ENCODE measurements at regions not wholly inside any gene's neighbourhood (a gene's known extent, or its start where the extent isn't known, plus 50 kb on each side); places are given as distances from the start of the nearest gene placed in this dataset.

DNA sequence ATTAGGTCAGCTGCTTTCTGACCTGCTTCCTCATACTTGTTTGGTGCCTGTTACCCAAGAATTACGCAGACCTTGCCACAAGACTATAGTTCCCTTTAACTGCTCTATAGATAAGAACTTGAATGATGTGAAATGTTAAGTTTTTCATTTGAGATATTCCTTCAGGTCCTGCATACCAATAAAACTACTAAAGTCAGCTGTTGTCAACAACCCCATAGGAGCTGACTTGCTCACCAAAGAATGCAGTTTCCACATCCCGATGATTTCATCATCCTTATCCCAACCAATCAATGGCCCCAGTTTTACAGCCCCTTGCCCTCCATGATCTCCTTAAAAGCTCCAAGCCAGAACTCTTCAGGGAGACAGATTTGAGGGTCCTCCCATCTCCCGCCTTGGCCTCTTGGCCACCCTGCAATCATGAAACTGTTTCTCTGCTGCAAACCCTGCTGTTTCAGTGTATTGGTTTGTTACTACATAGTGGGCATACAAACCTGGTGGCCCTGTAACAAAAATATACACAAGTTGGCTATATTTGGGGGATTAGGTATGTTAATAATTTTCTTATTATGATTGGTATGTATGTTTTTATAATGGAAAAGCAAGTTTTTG, 396.3 kb upstream of the CHST9 start:
- no peak overlapping the region for H3K27ac Mint-ChIP-seq
- no peak for ATAC-seq
- no peaks in the 10 kb centered on the region for H3K36me3 Mint-ChIP-seq
- H3K4me1 Mint-ChIP-seq: no peaks in the 10 kb centered on the region
- H3K27me3 Mint-ChIP-seq: no peaks in the 10 kb centered on the region
- no peak overlapping the region for H3K4me3 Mint-ChIP-seq
- H3K9me3 Mint-ChIP-seq: peaks cover 3% of the 10 kb centered on the region

DNA sequence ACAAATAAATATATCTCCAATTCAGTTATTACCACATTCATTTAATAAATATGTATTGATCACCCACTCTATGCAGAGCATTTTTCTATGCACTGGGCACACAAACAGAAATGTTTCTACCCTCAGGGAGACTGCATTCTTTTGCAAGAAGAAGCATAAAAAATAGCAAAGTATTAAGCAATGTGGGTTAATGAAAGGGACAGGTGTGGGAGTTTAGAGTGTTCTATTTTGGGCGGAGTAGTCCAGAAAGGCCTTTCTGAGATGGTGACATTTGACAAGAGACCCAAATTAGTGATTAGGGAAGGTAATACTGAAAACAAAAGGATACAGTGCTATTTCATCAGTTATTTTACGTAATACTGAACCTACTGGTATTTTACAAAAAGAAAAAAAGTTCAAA, 394.3 kb upstream of the CHST9 start:
- no peaks in the 10 kb centered on the region for H3K27me3 Mint-ChIP-seq
- ATAC-seq: no peak
- H3K4me1 Mint-ChIP-seq: no peaks in the 10 kb centered on the region
- no peak overlapping the region for H3K4me3 Mint-ChIP-seq
- peaks cover 3% of the 10 kb centered on the region for H3K9me3 Mint-ChIP-seq
- no peak overlapping the region for H3K27ac Mint-ChIP-seq
- H3K36me3 Mint-ChIP-seq: no peaks in the 10 kb centered on the region

DNA sequence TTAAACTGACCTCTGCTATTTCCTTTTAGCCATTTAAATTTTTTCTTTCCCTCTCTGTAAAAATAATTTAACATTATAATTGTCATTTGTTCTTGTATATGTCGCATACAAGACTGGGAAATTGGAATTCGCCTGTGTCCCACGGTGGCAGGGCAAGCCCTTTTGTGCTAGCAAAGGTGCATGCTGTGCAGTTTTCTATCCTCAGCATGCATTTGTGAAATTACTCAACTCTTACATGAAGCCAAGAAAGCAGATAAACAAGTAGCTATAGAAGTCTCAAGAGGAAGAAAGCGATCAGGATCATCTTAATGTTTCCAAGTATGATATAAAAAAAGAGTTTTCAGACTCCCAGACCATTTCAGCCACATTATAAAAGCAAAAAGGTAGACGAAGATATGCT, 392.6 kb upstream of the CHST9 start:
- H3K36me3 Mint-ChIP-seq: no peaks in the 10 kb centered on the region

DNA sequence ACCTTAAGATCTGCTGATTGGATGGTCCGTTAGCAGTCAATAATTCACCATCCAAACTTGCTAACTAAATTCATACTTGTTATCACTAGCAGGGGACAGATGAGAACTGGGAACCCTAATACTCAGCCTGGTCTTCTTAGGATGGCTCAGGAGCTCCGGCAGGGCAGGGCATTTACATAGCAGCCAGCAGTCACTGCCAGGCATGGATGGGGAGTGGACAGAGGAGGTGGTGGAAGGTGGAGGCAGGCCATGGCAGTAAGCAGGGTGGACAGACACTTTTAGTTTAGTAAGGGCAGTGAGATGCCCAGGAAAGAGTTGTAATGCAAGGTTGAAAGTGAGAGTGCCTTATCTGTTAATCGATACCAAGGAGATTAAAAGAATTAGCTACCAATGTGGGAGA, 392.2 kb upstream of the CHST9 start:
- no peaks in the 10 kb centered on the region for H3K27me3 Mint-ChIP-seq
- no peak for ATAC-seq
- no peak overlapping the region for H3K4me3 Mint-ChIP-seq
- H3K9me3 Mint-ChIP-seq: peaks cover 3% of the 10 kb centered on the region
- no peaks in the 10 kb centered on the region for H3K4me1 Mint-ChIP-seq
- H3K27ac Mint-ChIP-seq: no peak overlapping the region
- no peaks in the 10 kb centered on the region for H3K36me3 Mint-ChIP-seq

More for the DNA sequence above, 392.6 kb upstream of the CHST9 start:
- Mint-ChIP-seq H3K27ac (no peak overlapping the region), H3K27me3 (no peaks in the 10 kb centered on the region), H3K9me3 (peaks cover 3% of the 10 kb centered on the region), H3K4me1 (no peaks in the 10 kb centered on the region), H3K4me3 (no peak overlapping the region)
- ATAC-seq: no peak

DNA sequence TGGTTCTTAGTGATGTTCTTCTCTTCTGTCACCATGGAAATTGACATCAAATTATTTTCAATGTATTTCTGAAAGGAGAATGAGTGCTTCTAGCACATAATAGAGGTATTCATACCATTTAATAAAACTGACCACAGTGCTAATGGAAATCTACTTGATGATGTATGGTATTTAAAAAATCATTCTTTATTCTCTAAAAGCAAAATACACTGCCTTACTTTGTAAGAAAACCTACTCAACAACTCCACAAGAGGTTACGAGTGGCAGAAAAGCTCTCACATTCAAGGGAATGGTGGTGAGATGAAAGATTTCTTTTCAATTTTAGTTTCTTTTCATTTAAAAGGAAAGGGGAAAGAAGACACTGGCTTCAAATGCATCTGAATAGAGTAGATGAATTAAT, 382.3 kb upstream of the CHST9 start:
- Mint-ChIP-seq H3K27ac (no peak overlapping the region), H3K4me3 (no peak overlapping the region), H3K9me3 (peaks cover 13% of the 10 kb centered on the region), H3K36me3 (no peaks in the 10 kb centered on the region), H3K27me3 (no peaks in the 10 kb centered on the region), H3K4me1 (no peaks in the 10 kb centered on the region)
- no peak for ATAC-seq

DNA sequence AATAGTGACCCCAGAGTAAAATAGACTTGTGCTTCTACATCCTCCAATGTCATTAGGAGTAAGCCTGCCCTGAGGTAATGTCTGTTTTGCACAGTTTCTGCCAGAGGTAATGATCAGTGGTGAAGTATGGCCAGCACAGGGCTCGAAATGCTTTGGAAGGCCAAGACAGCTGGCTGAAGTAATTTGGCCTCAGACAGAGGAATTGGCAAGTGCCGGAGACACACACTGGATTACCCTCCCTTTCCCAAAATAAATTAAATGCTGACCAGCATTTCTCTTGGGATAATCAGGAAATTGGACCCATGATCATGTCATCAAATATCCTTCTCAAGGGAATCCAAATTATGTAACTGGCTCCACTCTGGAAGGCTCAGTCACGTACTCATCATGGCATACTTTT, 379.0 kb upstream of the CHST9 start:
- no peak for ATAC-seq
- Mint-ChIP-seq H3K4me3 (no peak overlapping the region), H3K27me3 (no peaks in the 10 kb centered on the region), H3K27ac (no peak overlapping the region), H3K36me3 (no peaks in the 10 kb centered on the region), H3K9me3 (peaks cover 9% of the 10 kb centered on the region), H3K4me1 (no peaks in the 10 kb centered on the region)

DNA sequence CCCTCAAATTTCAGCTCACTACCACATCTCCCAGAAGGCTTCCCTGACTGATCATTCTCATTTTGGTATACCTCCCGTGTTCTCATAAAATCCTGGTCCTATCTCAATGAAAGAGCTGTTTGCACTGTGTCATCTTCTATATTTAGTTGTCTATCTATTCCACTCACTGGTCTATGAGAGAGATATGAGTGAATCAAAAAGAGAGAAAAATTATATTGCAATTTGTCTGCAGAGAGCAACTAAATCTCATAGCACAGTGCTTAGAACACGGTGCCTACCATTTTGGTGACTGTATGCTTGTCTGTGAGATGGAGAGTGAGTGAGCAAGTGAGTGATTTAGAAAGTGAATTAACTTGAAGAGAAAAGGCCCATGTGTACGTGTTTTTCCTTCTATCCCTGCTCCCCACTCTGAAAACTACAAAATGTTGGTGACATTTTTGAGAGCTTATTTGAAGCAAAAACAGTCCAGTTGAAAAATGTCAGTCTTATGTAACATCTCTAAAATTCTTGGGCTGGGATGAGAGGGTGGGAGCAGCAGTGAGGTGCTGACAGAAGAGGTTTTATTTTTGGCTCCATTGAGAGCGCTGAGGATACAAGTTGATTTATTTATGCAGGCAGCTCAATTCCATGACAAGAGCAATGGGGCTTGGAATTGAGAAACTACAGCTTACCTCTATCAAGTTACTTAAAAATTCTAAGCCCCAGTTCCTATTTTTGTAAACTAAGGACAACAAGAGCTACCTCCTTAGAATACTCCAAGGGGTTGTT, 373.5 kb upstream of the CHST9 start:
- no peaks in the 10 kb centered on the region for H3K4me1 Mint-ChIP-seq
- no peak for ATAC-seq

DNA sequence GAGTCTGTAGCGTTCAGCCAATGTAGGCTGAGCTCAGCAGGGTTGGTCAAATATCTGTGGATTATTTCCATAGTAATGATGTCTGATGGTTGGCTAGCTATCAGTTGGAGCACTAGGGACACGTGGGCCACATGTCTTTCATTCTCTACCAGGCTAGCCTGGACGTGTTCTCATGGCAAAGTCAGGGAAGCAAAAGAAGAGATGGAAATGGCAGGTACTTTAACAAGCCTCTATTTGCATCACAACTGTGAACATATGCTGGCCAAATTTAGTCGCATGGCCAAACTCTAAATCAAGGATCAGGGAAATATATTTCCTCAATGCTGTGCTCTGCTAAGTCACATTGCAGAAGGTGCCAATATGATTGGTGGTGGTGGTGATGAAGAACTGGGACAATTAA, 371.6 kb upstream of the CHST9 start:
- H3K4me1 Mint-ChIP-seq: no peaks in the 10 kb centered on the region
- ATAC-seq: no peak
- H3K36me3 Mint-ChIP-seq: no peaks in the 10 kb centered on the region

More for the DNA sequence above, 373.5 kb upstream of the CHST9 start:
- Mint-ChIP-seq H3K27me3 (no peaks in the 10 kb centered on the region), H3K36me3 (no peaks in the 10 kb centered on the region), H3K27ac (no peak overlapping the region), H3K9me3 (peaks cover 13% of the 10 kb centered on the region), H3K4me3 (no peak overlapping the region)

DNA sequence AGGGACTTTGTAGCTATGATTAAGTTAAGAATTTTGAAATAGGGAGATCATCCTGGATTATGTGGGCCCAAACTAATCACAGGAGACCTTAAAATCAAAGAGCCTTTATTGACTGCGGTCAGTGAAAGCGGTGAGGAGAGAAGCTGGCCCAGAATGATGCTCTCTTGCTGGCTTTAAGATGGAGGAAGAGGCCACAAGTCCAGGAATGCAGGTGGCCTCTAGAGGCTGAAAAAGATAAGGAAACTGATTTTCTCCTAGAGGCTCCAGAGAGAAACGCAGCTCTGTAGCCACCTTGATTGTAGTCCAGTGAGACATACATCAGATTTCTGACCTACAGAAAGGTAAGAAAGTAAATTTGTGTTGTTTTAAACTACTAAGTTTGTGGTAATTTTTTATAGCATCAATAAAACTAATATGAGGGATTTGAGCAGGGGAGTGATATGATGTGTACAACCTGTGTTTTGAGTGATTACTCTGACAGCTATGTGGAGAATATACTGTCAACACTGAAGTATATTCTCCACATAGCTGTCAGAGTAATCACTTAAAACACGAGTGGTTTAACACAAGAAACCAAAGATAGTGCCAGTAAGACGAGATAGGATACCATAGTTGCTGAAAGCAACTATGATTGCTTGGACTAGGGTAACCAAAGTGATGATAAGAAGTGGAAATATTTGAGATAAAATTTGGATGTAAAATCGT, 364.4 kb upstream of the CHST9 start:
- H3K4me1 Mint-ChIP-seq: no peaks in the 10 kb centered on the region
- H3K36me3 Mint-ChIP-seq: no peaks in the 10 kb centered on the region

More for the DNA sequence above, 371.6 kb upstream of the CHST9 start:
- no peak overlapping the region for H3K27ac Mint-ChIP-seq
- no peaks in the 10 kb centered on the region for H3K27me3 Mint-ChIP-seq
- H3K9me3 Mint-ChIP-seq: peaks cover 6% of the 10 kb centered on the region
- H3K4me3 Mint-ChIP-seq: no peak overlapping the region

DNA sequence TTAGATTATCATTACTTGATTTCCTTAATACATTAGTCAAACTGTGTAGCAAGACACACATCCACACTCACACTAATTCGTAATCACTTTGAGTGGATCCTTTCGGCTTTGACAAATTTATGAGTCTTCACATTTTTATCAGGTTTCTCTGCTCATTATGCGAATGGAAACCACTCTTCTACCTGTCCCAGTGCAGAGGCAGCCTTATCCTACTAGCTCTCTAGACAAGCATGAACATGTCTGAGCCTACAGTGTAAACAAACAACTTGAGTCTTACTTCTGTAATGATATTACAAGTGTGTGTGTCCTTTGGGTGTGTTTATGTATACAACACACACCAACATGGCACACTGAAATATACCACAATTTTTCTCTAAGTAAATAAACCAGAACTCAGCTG, 361.9 kb upstream of the CHST9 start:
- no peaks in the 10 kb centered on the region for H3K36me3 Mint-ChIP-seq
- ATAC-seq: no peak
- H3K4me1 Mint-ChIP-seq: no peaks in the 10 kb centered on the region
- no peaks in the 10 kb centered on the region for H3K27me3 Mint-ChIP-seq
- no peak overlapping the region for H3K27ac Mint-ChIP-seq
- H3K9me3 Mint-ChIP-seq: peaks cover 7% of the 10 kb centered on the region
- H3K4me3 Mint-ChIP-seq: no peak overlapping the region

More for the DNA sequence above, 364.4 kb upstream of the CHST9 start:
- no peak overlapping the region for H3K27ac Mint-ChIP-seq
- no peaks in the 10 kb centered on the region for H3K27me3 Mint-ChIP-seq
- no peak overlapping the region for H3K4me3 Mint-ChIP-seq
- peaks cover 7% of the 10 kb centered on the region for H3K9me3 Mint-ChIP-seq
- no peak for ATAC-seq

DNA sequence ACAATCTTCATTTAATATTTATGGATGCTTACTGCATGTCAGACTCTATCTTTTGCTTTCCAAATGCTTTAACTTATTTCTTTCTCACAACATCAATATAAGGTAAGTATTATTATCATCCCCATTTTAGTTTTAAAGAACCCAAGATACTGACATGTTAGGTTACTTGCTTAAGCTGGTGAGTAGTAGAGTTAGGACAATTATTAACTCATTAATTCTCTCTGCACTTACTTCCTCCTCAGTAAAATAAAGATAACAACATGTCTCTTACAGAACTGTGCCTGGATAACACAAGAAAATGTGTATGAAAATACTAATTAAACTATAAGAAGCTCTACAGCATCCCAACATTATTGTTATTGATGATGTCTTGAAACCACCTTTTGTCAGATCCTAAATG, 359.1 kb upstream of the CHST9 start:
- Mint-ChIP-seq H3K9me3 (peaks cover 6% of the 10 kb centered on the region), H3K27me3 (no peaks in the 10 kb centered on the region), H3K27ac (no peak overlapping the region), H3K36me3 (no peaks in the 10 kb centered on the region), H3K4me1 (no peaks in the 10 kb centered on the region), H3K4me3 (no peak overlapping the region)
- ATAC-seq: no peak

DNA sequence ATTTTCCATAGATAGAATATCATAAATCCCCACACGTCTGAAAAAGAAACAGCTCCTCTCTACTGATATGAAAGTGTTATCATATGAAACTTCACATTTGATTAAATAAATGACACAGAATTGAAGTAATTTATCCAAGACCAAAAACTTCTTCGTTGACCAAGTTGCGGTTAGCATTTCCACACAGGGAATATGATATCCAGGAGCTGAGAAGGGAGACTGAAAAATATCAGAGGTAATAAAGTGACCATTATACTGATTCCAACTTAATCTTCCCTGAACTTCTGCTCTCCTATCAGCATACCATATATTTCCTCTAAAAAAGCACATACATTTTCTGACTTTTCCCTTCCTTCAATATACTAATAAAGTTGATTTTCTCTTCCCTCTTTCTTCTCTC, 356.2 kb upstream of the CHST9 start:
- H3K27me3 Mint-ChIP-seq: no peaks in the 10 kb centered on the region
- H3K4me1 Mint-ChIP-seq: no peaks in the 10 kb centered on the region
- no peak overlapping the region for H3K4me3 Mint-ChIP-seq
- no peak for ATAC-seq
- H3K36me3 Mint-ChIP-seq: no peaks in the 10 kb centered on the region
- H3K9me3 Mint-ChIP-seq: peaks cover 11% of the 10 kb centered on the region
- H3K27ac Mint-ChIP-seq: no peak overlapping the region

DNA sequence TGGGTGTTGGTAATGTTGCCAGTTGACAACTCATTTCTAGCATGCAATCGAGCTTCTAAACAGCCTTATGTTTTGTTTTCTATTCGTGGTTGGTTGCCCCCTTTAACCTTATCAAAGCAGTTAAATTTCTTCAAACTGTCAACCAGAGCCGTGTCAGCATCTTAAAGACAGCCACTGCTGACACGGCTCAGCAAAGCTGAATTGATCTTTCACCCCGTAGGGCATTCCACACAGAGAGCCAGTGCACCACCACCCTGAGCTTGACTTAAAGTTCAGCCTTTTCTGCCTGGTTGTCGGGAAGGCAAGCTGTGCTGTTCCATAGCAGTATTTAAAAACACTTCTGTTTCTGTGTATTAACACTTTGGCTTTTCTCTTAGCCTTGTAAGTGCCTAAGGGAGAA, 355.0 kb upstream of the CHST9 start:
- Mint-ChIP-seq H3K36me3 (no peaks in the 10 kb centered on the region), H3K9me3 (peaks cover 11% of the 10 kb centered on the region), H3K27ac (no peak overlapping the region), H3K4me3 (no peak overlapping the region), H3K27me3 (no peaks in the 10 kb centered on the region), H3K4me1 (no peaks in the 10 kb centered on the region)
- no peak for ATAC-seq

DNA sequence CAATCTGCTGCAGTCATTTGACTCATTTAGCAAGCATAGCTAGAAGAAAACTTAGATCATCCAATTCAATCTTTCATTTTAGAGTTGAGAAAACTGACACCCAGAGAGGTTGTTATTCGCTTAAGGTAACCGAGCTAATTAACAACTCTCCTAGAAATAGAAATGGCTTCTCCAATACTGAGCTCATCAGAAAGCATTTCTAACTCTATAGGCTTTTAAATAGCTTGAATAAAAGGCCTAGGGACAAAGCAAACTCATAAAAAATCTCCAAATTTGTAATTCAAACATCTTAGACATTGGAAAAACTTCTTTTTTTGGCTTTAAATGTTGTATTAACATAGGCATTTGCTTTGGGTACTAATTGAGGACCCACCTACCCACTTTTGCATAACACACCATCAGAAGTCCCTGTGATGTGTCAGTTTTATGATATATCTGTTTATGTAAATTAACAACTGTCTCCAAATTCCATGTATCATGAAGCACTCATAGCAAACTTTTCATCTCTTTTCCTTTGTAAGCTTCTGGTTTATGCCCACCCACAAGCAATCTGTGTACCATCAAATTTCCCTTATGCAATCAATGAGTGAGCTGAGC, 343.9 kb upstream of the CHST9 start:
- no peak overlapping the region for H3K27ac Mint-ChIP-seq

DNA sequence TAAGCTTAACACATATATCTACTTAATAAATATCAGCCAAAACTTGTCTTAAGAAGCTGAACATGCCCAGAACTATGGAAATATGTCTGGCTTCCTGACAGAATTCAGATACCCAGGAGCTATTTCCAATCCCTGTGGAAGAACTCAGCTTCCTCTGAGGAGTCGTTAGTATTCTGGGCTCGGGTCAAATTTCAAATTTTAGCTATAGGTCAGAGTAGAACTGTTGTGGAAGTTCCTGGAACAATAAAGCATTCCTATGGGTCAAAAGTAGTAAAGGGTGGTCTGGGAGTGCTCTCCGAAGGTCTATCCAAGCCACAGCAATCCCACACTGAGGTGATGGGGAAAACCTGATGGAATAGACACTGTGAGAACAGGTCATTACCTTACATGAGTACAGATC, 342.7 kb upstream of the CHST9 start:
- H3K27ac Mint-ChIP-seq: no peak overlapping the region
- no peaks in the 10 kb centered on the region for H3K27me3 Mint-ChIP-seq
- H3K4me3 Mint-ChIP-seq: no peak overlapping the region
- no peak for ATAC-seq
- H3K4me1 Mint-ChIP-seq: no peaks in the 10 kb centered on the region
- peaks cover 7% of the 10 kb centered on the region for H3K9me3 Mint-ChIP-seq
- no peaks in the 10 kb centered on the region for H3K36me3 Mint-ChIP-seq

More for the DNA sequence above, 343.9 kb upstream of the CHST9 start:
- H3K4me1 Mint-ChIP-seq: no peaks in the 10 kb centered on the region
- no peak for ATAC-seq
- peaks cover 4% of the 10 kb centered on the region for H3K9me3 Mint-ChIP-seq
- no peak overlapping the region for H3K4me3 Mint-ChIP-seq
- no peaks in the 10 kb centered on the region for H3K27me3 Mint-ChIP-seq
- no peaks in the 10 kb centered on the region for H3K36me3 Mint-ChIP-seq

All from stimulated activated memory B cell treated with anti-CD40 and anti-IgM and Interleukin-4, amounts not matched to agents 10 μg/mL and 1 μg/mL and 100 μg/mL, for 72 hours (primary cell).